Keratinocyte (primary cell): ENCODE measurements at regions not wholly inside any gene's neighbourhood (a gene's known extent, or its start where the extent isn't known, plus 50 kb on each side); places are given as distances from the start of the nearest gene placed in this dataset.
A peak's percentile ranks its signal among the peaks of the same experiment; 100 is the strongest.

Source experiments
- DNase-seq: peaks from one replicate; pipeline ENCODE4 v3.0.0-alpha.2; 2011; ENCODE audit warnings: low read depth, missing footprints, low spot score
- FAIRE-seq: peaks from 2 replicates; lab custom pipeline; 2011; peaks lifted over from hg19 to GRCh38; lab: Jason Lieb, UNC
- H2AFZ ChIP-seq: 2 replicates; pipeline ENCODE4 v1.6.0; 2012; ENCODE audit warnings: low read length, control low read depth, inconsistent platforms; ENCODE audit not compliant: control insufficient read depth
- H3K27ac ChIP-seq: 2 replicates; pipeline ENCODE4 v1.5.1; 2011; ENCODE audit warnings: low read length; ENCODE audit not compliant: control insufficient read depth, insufficient read depth
- H3K27me3 ChIP-seq: 3 replicates; pipeline ENCODE4 v1.6.0; 2011; ENCODE audit warnings: low read length; ENCODE audit not compliant: control insufficient read depth, insufficient read depth; ENCODE audit errors: extremely low read depth
- H3K36me3 ChIP-seq, 2 experiments: 2 replicates in 1 of 2; 3 replicates in 1 of 2; pipeline ENCODE4 v1.5.1; 2011; ENCODE audit warnings: low read length in 2 of 2, mild to moderate bottlenecking in 1 of 2; ENCODE audit not compliant: control insufficient read depth in 2 of 2, insufficient read depth in 2 of 2; ENCODE audit errors: extremely low read depth in 1 of 2
- H3K4me1 ChIP-seq: 3 replicates; pipeline ENCODE4 v1.5.1; 2011; ENCODE audit warnings: low read length; ENCODE audit not compliant: control insufficient read depth, insufficient read depth; ENCODE audit errors: extremely low read depth
- H3K4me2 ChIP-seq: 3 replicates; pipeline ENCODE4 v1.6.0; 2011; ENCODE audit warnings: low read depth, low read length; ENCODE audit not compliant: control insufficient read depth, insufficient read depth; ENCODE audit errors: extremely low read depth
- H3K4me3 ChIP-seq, 3 experiments: fragments of 200-600 bp in 1 of 3; sonication (generic) in 1 of 3; 2 replicates in 2 of 3; 3 replicates in 1 of 3; pipeline ENCODE4 v1.5.1; 2011 to 2016; ENCODE audit warnings: low read length in 3 of 3, mild to moderate bottlenecking in 3 of 3, control low read depth in 2 of 3, inconsistent platforms in 1 of 3, low read depth in 1 of 3, mixed read lengths in 1 of 3, mixed run types in 1 of 3, moderate library complexity in 1 of 3; ENCODE audit not compliant: control insufficient read depth in 2 of 3, insufficient read depth in 2 of 3; ENCODE audit errors: extremely low read depth in 1 of 3
- H3K79me2 ChIP-seq: 2 replicates; pipeline ENCODE4 v1.6.0; 2012; ENCODE audit warnings: low read length; ENCODE audit not compliant: control insufficient read depth, insufficient read depth
- H3K9ac ChIP-seq: 3 replicates; pipeline ENCODE4 v1.6.0; 2011; ENCODE audit warnings: low read length; ENCODE audit not compliant: control insufficient read depth, insufficient read depth; ENCODE audit errors: extremely low read depth
- H3K9me1 ChIP-seq: 3 replicates; pipeline ENCODE4 v1.6.0; 2011; ENCODE audit warnings: low read length; ENCODE audit not compliant: control insufficient read depth, insufficient read depth; ENCODE audit errors: extremely low read depth
- H3K9me3 ChIP-seq: 2 replicates; pipeline ENCODE4 v1.5.1; 2012; ENCODE audit warnings: low read depth, low read length; ENCODE audit not compliant: control insufficient read depth
- H4K20me1 ChIP-seq: 3 replicates; pipeline ENCODE4 v1.6.0; 2011; ENCODE audit warnings: low read length; ENCODE audit not compliant: control insufficient read depth, insufficient read depth; ENCODE audit errors: extremely low read depth
- CTCF ChIP-seq, 3 experiments: IDR thresholded peaks in 1 of 3; conservative IDR thresholded peaks in 1 of 3; optimal IDR thresholded peaks in 1 of 3; 2 replicates in 2 of 3; 3 replicates in 1 of 3; pipeline versions ENCODE3 to v1.5.1; 2011; ENCODE audit warnings: low read length in 3 of 3, mild to moderate bottlenecking in 3 of 3, moderate library complexity in 2 of 3, control low read depth in 1 of 3, inconsistent platforms in 1 of 3; ENCODE audit not compliant: insufficient read depth in 2 of 3; ENCODE audit errors: extremely low read depth in 1 of 3
- EZH2 ChIP-seq: IDR thresholded peaks from one replicate; pipeline ENCODE4 v1.6.1; 2012; ENCODE audit warnings: inconsistent platforms, mild to moderate bottlenecking, low read length, moderate library complexity
- dilution Hi-C: fragments of 300-500 bp; cut with MboI; formaldehyde crosslinking; loops from one replicate; pipeline ENCODE4 v1.7.0; 2020; ENCODE audit warnings: low sequenced_read_pairs; ENCODE audit not compliant: extremely low pct_ligation_motif_present

- H3K9ac ChIP-seq: no peak overlapping the region
- H2AFZ ChIP-seq: no peak overlapping the region
- no peaks in the 10 kb centered on the region for H3K27me3 ChIP-seq
- no peak for TF ChIP-seq EZH2
- no peak for TF ChIP-seq CTCF (optimal IDR thresholded peaks at IDR 0.05 in 1 of 3, IDR thresholded peaks at IDR 0.05 in 1 of 3, conservative IDR thresholded peaks at IDR 0.05 in 1 of 3; ENCODE audit: extremely low read depth in 1 of 3, insufficient read depth in 2 of 3, low read length in 3 of 3)
- no peaks in the 10 kb centered on the region for H3K36me3 ChIP-seq
- no peak overlapping the region for H3K4me2 ChIP-seq
- H3K27ac ChIP-seq: no peak overlapping the region
- dilution Hi-C loops: no loop called here
- no peaks in the 10 kb centered on the region for H3K9me3 ChIP-seq
- H3K4me3 ChIP-seq: no peak overlapping the region
- FAIRE-seq (no peak), DNase-seq (no peak)
- no peaks in the 10 kb centered on the region for H3K9me1 ChIP-seq
- no peaks in the 10 kb centered on the region for H4K20me1 ChIP-seq
- peaks cover 7% of the 10 kb centered on the region for H3K4me1 ChIP-seq
- H3K79me2 ChIP-seq: no peaks in the 10 kb centered on the region
Measured at GRCh38 chr12:92511786-92512185, 191.0 kb upstream of the PLEKHG7 start.

DNA sequence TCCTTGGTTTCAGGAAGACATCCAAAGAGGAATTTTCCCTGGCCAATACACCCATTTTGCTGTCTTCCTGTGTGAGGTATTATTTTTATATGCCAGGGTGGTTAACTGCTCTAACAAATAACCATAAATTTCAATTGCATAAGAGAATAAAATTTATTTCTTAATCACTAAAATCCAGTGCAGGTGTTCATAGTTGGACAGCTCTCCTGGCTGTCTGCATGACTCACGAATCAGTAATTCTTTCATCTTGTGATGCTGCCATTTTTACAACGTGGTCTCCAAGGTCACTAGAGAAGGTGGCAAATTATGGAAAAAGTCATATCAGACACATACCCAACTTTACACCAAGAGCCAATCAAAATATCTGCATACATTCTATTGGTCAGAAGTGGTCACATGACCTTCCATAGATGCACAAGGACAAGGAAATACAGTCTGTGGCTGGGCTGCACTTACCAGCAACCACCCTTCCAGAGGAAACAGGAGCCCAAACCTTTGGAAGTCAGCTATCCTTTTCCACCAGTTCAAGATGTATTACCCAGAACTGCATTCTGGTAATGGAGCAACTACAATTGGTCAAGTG, 193.5 kb upstream of the PLEKHG7 start:
- DNase-seq: peak; percentile 32
- no peak overlapping the region for H3K9ac ChIP-seq
- no peaks in the 10 kb centered on the region for H3K27me3 ChIP-seq
- FAIRE-seq: no peak
- dilution Hi-C loops: no loop called here
- no peak for TF ChIP-seq CTCF (optimal IDR thresholded peaks at IDR 0.05 in 1 of 3, IDR thresholded peaks at IDR 0.05 in 1 of 3, conservative IDR thresholded peaks at IDR 0.05 in 1 of 3; ENCODE audit: extremely low read depth in 1 of 3, insufficient read depth in 2 of 3, low read length in 3 of 3)
- TF ChIP-seq EZH2: no peak
- H3K79me2 ChIP-seq: no peaks in the 10 kb centered on the region
- no peak overlapping the region for H3K4me2 ChIP-seq
- no peak overlapping the region for H3K4me3 ChIP-seq
- H3K9me1 ChIP-seq: no peaks in the 10 kb centered on the region
- H3K9me3 ChIP-seq: no peaks in the 10 kb centered on the region
- H3K36me3 ChIP-seq: no peaks in the 10 kb centered on the region
- H3K27ac ChIP-seq: no peak overlapping the region
- no peaks in the 10 kb centered on the region for H4K20me1 ChIP-seq
- H3K4me1 ChIP-seq: peaks cover 10% of the 10 kb centered on the region
- no peak overlapping the region for H2AFZ ChIP-seq
